K562 (cell line): ENCODE measurements at regions not wholly inside any gene's neighbourhood (a gene's known extent, or its start where the extent isn't known, plus 50 kb on each side); places are given as distances from the start of the nearest gene placed in this dataset.

Source experiments
- ATAC-seq: fragments of 200-7000 bp; cut with Tn5 transposase; 3 replicates; pipeline ENCODE4 v1.9.1; 2020; ENCODE audit warnings: moderate library complexity
- BruUV-seq: library from RNA; stranded (reverse); fragments of 400-500 nt; replicated peaks from 2 replicates; lab custom pipeline; 2021; lab: Mats Ljungman, UMichigan
- CTCF ChIA-PET: fragments of 300-600 bp; formaldehyde crosslinking; extraction: SDS; loops from one replicate; lab custom pipeline; 2021; ENCODE audit warnings: low intra/inter-chr PET ratio; lab: Yijun Ruan, JAX
- POLR2A ChIA-PET: fragments of 300-600, 350-650 bp; sonication (Branson Sonifier 250); formaldehyde crosslinking; extraction: SDS; loops from one replicate; lab custom pipeline; 2021; ENCODE audit warnings: antibody characterized with exemption, inconsistent platforms; lab: Yijun Ruan, JAX
- DNase-seq, 4 experiments: peaks; one replicate each; pipeline versions ENCODE4 v3.0.0 to v3.0.0-alpha.2; 2011 to 2018; ENCODE audit warnings: low spot score in 3 of 4, mixed read lengths in 3 of 4; ENCODE audit errors: extremely low read depth in 1 of 4
- FAIRE-seq: peaks from 2 replicates; lab custom pipeline; 2011; peaks lifted over from hg19 to GRCh38; lab: Jason Lieb, UNC
- H2AFZ ChIP-seq: 2 replicates; pipeline ENCODE4 v1.6.0; 2011; ENCODE audit warnings: low read depth, low read length, control low read depth, inconsistent platforms
- H3K27ac ChIP-seq: fragments of 200-600 bp; 3 replicates; pipeline ENCODE4 v1.8.0; 2011; ENCODE audit warnings: low read depth, mild to moderate bottlenecking, control low read depth, inconsistent platforms, low read length, moderate library complexity, mixed read lengths; ENCODE audit errors: extremely low read depth
- H3K27me3 ChIP-seq, 2 experiments: fragments of 300-600 bp in 1 of 2; 2 replicates in 1 of 2; 3 replicates in 1 of 2; pipeline versions ENCODE4 v1.6.0 to v1.8.0; 2011; ENCODE audit warnings: inconsistent platforms in 2 of 2, low read length in 2 of 2, mild to moderate bottlenecking in 1 of 2, mixed read lengths in 1 of 2, moderate library complexity in 1 of 2; ENCODE audit not compliant: control insufficient read depth in 2 of 2, insufficient read depth in 2 of 2
- H3K36me3 ChIP-seq: fragments of 300-600 bp; 3 replicates; pipeline ENCODE4 v1.8.0; 2011; ENCODE audit warnings: mild to moderate bottlenecking, low read length, inconsistent platforms; ENCODE audit not compliant: control insufficient read depth, insufficient read depth
- H3K4me1 ChIP-seq, 2 experiments: fragments of 200-600 bp in 1 of 2; replicated peaks in 1 of 2; 2 replicates in 1 of 2; 3 replicates in 1 of 2; pipeline versions ENCODE4 v1.5.1 to v1.8.0; 2011; ENCODE audit warnings: inconsistent platforms in 2 of 2, low read length in 2 of 2, mild to moderate bottlenecking in 1 of 2, mixed read lengths in 1 of 2, moderate library complexity in 1 of 2; ENCODE audit not compliant: control insufficient read depth in 2 of 2, insufficient read depth in 2 of 2
- H3K4me2 ChIP-seq: 2 replicates; pipeline ENCODE4 v1.6.1; 2011; ENCODE audit warnings: low read length, control low read depth, inconsistent platforms, mixed read lengths; ENCODE audit not compliant: insufficient read depth
- H3K4me3 ChIP-seq: fragments of 200-600 bp; sonication (generic), shearing (Covaris generic); 2 replicates; pipeline ENCODE4 v1.5.1; 2016; ENCODE audit warnings: control low read depth, inconsistent platforms
- H3K79me2 ChIP-seq: fragments of 200-600 bp; 3 replicates; pipeline ENCODE4 v1.8.0; 2011; ENCODE audit warnings: low read length, inconsistent platforms; ENCODE audit not compliant: control insufficient read depth, insufficient read depth
- H3K9ac ChIP-seq, 2 experiments: 2 replicates each; pipeline versions ENCODE4 v1.6.0 to v1.6.1; 2011; ENCODE audit warnings: low read depth in 2 of 2, low read length in 2 of 2, control low read depth in 1 of 2, inconsistent platforms in 1 of 2, mild to moderate bottlenecking in 1 of 2, mixed read lengths in 1 of 2; ENCODE audit not compliant: insufficient read depth in 1 of 2
- H3K9me1 ChIP-seq: one replicate; pipeline ENCODE4 v1.6.0; 2011; ENCODE audit warnings: inconsistent platforms, mild to moderate bottlenecking, low read length, moderate library complexity; ENCODE audit not compliant: control insufficient read depth, insufficient read depth
- H3K9me3 ChIP-seq: replicated peaks from 2 replicates; pipeline ENCODE4 v1.5.1; 2011; ENCODE audit warnings: low read depth, low read length, inconsistent platforms; ENCODE audit not compliant: control insufficient read depth, insufficient read depth
- H4K20me1 ChIP-seq: replicated peaks from 2 replicates; pipeline ENCODE4 v1.6.1; 2011; ENCODE audit warnings: low read length, inconsistent platforms, mixed read lengths; ENCODE audit not compliant: control insufficient read depth, insufficient read depth
- BRD9 ChIP-seq: fragments of 450-650 bp; IDR thresholded peaks from 2 replicates; pipeline ENCODE4 v1.6.1; 2018; ENCODE audit warnings: low read depth; ENCODE audit not compliant: partially characterized antibody
- DDX20 ChIP-seq: fragments of 450-650 bp; IDR thresholded peaks from 2 replicates; pipeline ENCODE4 v1.6.1; 2016; ENCODE audit warnings: missing genetic modification characterization, low read depth, mild to moderate bottlenecking, missing compliant biosample characterization, moderate library complexity
- ETV1 ChIP-seq: fragments of 450-650 bp; conservative IDR thresholded peaks from 2 replicates; pipeline ENCODE4 v1.6.1; 2016; ENCODE audit warnings: missing genetic modification characterization, control low read depth, low read depth, missing compliant biosample characterization
- HEY1 ChIP-seq: fragments of 250-450 bp; sonication (Bioruptor Pico); IDR thresholded peaks from 2 replicates; pipeline ENCODE4 v1.5.0; 2020; ENCODE audit warnings: mild to moderate bottlenecking, moderate library complexity, borderline replicate concordance
- MAFG ChIP-seq: fragments of 450-650 bp; conservative IDR thresholded peaks from 2 replicates; pipeline ENCODE4 v1.6.1; 2016; ENCODE audit warnings: missing genetic modification characterization, missing compliant biosample characterization
- MIER1 ChIP-seq: fragments of 450-650 bp; IDR thresholded peaks from 2 replicates; pipeline ENCODE4 v1.6.1; 2016; ENCODE audit warnings: antibody characterized with exemption, mild to moderate bottlenecking, low read depth
- PBX2 ChIP-seq, 2 experiments: IDR thresholded peaks in 1 of 2; conservative IDR thresholded peaks in 1 of 2; 2 replicates each; pipeline ENCODE4 v1.6.1; 2016; ENCODE audit warnings: low read depth in 2 of 2, mild to moderate bottlenecking in 1 of 2, missing compliant biosample characterization in 1 of 2, missing genetic modification characterization in 1 of 2, moderate library complexity in 1 of 2
- ZEB2 ChIP-seq: fragments of 450-650 bp; IDR thresholded peaks from 2 replicates; pipeline ENCODE4 v1.6.1; 2016
- ZNF175 ChIP-seq: fragments of 200-800 bp; sonication (Bioruptor generic); IDR thresholded peaks from 2 replicates; pipeline ENCODE4 v1.6.1; 2016; ENCODE audit warnings: low read depth, mild to moderate bottlenecking, missing genetic modification characterization, missing compliant biosample characterization
- ZNF274 ChIP-seq: IDR thresholded peaks from 2 replicates; pipeline ENCODE4 v1.6.1; 2011; ENCODE audit warnings: low read depth, mild to moderate bottlenecking, low read length, moderate library complexity, borderline replicate concordance
- WGBS: fragments of 100-300 bp; shearing (Covaris generic); methylation state at CpG from one replicate; pipeline ENCODE4 v1.1.6; 2016; ENCODE audit warnings: low coverage, mixed read lengths; ENCODE audit not compliant: insufficient coverage; ENCODE audit errors: missing lambda C conversion rate; 5-methylcytosine and 5-hydroxymethylcytosine counted together
- in situ Hi-C: fragments of 300-500 bp; cut with MboI; formaldehyde crosslinking; loops from 4 replicates; pipeline ENCODE4 v1.15.0; 2018; ENCODE audit warnings: inconsistent platforms, mixed read lengths
- intact Hi-C: fragments of 100-400 bp; cut with micrococcal nuclease; formaldehyde crosslinking; loops from 2 replicates; pipeline ENCODE4 v1.14.2; 2022
- TF ChIP-seq, protein P1 (sequence below): fragments of 450-650 bp; formaldehyde crosslinking; conservative IDR thresholded peaks from 2 replicates; pipeline ENCODE4 v1.4.0; 2022; ENCODE audit warnings: mild to moderate bottlenecking, missing genetic modification characterization
- TF ChIP-seq, protein P2 (sequence below): fragments of 450-650 bp; formaldehyde crosslinking; IDR thresholded peaks from 2 replicates; pipeline ENCODE4 v1.4.0; 2020; ENCODE audit warnings: mild to moderate bottlenecking, mixed read lengths

DNA sequence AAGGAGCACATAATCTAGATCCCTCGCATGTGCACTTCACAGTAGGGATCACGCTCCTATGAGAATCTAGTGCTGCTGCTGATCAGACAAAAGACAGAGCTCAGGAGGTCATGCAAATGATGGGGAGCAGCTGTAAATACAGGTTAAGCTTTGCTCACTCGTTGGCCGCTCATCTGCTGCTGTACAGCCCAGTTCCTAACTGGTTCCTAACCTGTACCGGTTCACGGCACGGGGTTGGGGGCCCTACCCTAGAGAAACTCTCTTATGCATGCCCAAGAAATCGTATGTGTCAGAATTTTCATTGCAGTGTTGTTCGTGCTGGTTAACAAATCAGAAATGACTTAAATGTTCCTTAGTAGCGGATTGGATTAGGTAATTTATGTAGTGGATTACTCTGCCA is 116.1 kb downstream of the CDH26 start (continued):
- no peak for TF ChIP-seq PBX2 (CRISPR knock-in tag; IDR thresholded peaks at IDR 0.05; ENCODE audit: low read depth)
- TF ChIP-seq PBX2 (tag; conservative IDR thresholded peaks at IDR 0.05; ENCODE audit: low read depth): no peak
- TF ChIP-seq, all 486 proteins: peak for 0

- ChIA-PET POLR2A (no interaction called here), CTCF (no interaction called here)
- no TSS peak for BruUV-seq
- TF ChIP-seq BRD9 (no peak), DDX20 (tag) (no peak), ZEB2 (no peak), MIER1 (no peak), HEY1 (CRISPR knock-in tag) (no peak), MAFG (tag) (no peak), ZNF175 (CRISPR knock-in tag) (no peak), ZNF274 (no peak), ETV1 (no peak)
- TF ChIP-seq, protein P1, sequence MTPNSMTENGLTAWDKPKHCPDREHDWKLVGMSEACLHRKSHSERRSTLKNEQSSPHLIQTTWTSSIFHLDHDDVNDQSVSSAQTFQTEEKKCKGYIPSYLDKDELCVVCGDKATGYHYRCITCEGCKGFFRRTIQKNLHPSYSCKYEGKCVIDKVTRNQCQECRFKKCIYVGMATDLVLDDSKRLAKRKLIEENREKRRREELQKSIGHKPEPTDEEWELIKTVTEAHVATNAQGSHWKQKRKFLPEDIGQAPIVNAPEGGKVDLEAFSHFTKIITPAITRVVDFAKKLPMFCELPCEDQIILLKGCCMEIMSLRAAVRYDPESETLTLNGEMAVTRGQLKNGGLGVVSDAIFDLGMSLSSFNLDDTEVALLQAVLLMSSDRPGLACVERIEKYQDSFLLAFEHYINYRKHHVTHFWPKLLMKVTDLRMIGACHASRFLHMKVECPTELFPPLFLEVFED (CRISPR knock-in tag): no peak
- TF ChIP-seq, protein P2, sequence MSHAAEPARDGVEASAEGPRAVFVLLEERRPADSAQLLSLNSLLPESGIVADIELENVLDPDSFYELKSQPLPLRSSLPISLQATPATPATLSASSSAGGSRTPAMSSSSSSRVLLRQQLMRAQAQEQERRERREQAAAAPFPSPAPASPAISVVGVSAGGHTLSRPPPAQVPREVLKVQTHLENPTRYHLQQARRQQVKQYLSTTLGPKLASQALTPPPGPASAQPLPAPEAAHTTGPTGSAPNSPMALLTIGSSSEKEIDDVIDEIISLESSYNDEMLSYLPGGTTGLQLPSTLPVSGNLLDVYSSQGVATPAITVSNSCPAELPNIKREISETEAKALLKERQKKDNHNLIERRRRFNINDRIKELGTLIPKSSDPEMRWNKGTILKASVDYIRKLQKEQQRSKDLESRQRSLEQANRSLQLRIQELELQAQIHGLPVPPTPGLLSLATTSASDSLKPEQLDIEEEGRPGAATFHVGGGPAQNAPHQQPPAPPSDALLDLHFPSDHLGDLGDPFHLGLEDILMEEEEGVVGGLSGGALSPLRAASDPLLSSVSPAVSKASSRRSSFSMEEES (CRISPR knock-in tag): no peak
Observed at GRCh38 chr20:60078351-60079250, 120.4 kb downstream of the CDH26 start.

More at GRCh38 chr20:60078351-60079250, 120.4 kb downstream of the CDH26 start:
- no peaks in the 10 kb centered on the region for H3K9me3 ChIP-seq
- H4K20me1 ChIP-seq: no peaks in the 10 kb centered on the region
- H3K27ac ChIP-seq: no peak overlapping the region
- in situ Hi-C loops (no loop called here), intact Hi-C loops (no loop called here)
- H3K27me3 ChIP-seq: peaks cover 0 to 6% of the 10 kb centered on the region in 2 experiments; a peak in 2 of 5 replicates
- DNase-seq (no peak), FAIRE-seq (no peak), ATAC-seq (no peak)
- no peaks in the 10 kb centered on the region for H3K4me1 ChIP-seq
- no peaks in the 10 kb centered on the region for H3K79me2 ChIP-seq
- under 1% methylated on average over 15 of the region's 15 CpGs for WGBS
- no peak overlapping the region for H3K9ac ChIP-seq
- no peaks in the 10 kb centered on the region for H3K36me3 ChIP-seq
- no peak overlapping the region for H3K4me3 ChIP-seq
- no peaks in the 10 kb centered on the region for H3K9me1 ChIP-seq
- no peak overlapping the region for H2AFZ ChIP-seq
- H3K4me2 ChIP-seq: no peak overlapping the region
